Skeletal muscle cell (primary cell): ENCODE measurements at regions not wholly inside any gene's neighbourhood (a gene's known extent, or its start where the extent isn't known, plus 50 kb on each side); places are given as distances from the start of the nearest gene placed in this dataset.

Experiments used
- DNase-seq: peaks from one replicate; pipeline ENCODE4 v3.0.0-alpha.2; 2010; ENCODE audit warnings: low read depth
- H3K4me3 ChIP-seq: 2 replicates; pipeline ENCODE4 v1.5.1; 2011; ENCODE audit warnings: low read depth, mild to moderate bottlenecking, control low read depth, low read length, moderate library complexity

DNA sequence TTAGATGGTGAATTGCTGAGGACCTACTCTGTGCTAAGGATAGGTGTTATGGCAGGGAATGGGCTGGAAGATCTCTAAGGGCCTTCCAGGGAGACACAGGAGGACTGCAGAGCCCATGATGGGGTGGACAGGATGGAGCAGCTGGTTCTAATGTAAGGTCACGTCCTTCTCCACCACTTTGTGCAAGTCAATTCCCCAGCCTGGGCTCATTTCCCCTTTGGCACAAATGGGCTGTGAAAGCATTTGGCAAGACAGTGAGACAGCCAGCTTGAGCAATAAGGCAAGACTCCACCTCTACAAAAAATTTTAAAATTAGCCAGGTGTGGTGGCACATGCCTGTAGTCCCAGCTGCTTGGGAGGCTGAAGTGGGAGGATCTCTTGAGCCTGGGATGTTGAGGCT is 81.4 kb upstream of the THY1 start:
- H3K4me3 ChIP-seq: no peak overlapping the region
- DNase-seq: no peak

GRCh38 chr11:119501777-119502405 is 78.9 kb upstream of the THY1 start:
- no peak for DNase-seq
- no peak overlapping the region for H3K4me3 ChIP-seq

- DNase-seq: no peak
- no peak overlapping the region for H3K4me3 ChIP-seq
Measured at GRCh38 chr11:119497717-119498116, 74.7 kb upstream of the THY1 start.

- no peak for DNase-seq
Measured at GRCh38 chr11:119496997-119497396, 74.0 kb upstream of the THY1 start.

DNA sequence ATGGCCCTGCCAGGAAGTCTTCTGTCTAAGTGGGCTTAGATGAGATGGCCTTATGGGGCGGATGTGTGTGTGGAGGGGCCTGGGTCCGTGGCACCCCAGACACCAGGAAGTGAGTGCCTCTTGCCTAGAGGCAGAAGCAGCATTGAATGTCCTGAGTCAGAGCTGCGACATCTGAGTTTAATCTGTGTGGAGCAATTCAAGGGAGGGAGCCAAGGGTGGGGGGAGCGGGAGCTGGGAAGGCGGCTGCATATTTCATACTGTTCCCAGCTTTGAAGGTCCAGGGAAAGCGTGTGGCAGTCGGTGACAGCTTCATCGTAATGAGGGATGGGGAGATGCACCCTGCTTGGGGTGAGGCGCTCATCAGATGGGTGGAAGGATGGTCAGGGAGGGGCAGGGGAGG is 73.5 kb upstream of the THY1 start:
- DNase-seq: no peak

More at GRCh38 chr11:119496997-119497396, 74.0 kb upstream of the THY1 start:
- no peak overlapping the region for H3K4me3 ChIP-seq

DNA sequence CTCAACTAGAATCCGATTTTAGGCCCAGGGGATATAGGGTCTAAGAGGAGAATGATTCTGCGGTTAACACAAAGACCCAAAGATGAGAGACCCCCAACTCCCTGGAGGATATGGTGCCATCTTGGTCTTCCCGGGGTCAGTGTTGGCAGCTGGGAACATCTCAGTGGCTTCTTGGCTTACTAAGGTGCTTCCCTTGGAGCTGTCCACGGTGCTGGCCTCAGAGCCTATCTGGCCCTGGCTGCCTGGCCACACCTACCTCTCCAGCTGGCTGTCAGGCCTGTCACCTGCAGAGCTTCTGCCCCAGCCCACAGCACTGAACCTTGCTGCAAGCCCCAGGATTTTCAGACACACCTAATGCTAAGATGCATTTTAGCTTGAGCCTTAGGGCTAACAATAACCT is 70.7 kb upstream of the THY1 start:
- no peak for DNase-seq
- no peak overlapping the region for H3K4me3 ChIP-seq

More for the DNA sequence above, 73.5 kb upstream of the THY1 start:
- no peak overlapping the region for H3K4me3 ChIP-seq

GRCh38 chr11:119491753-119492510 is 69.0 kb upstream of the THY1 start:
- no peak for DNase-seq
- H3K4me3 ChIP-seq: no peak overlapping the region

GRCh38 chr11:119490253-119491006 is 67.5 kb upstream of the THY1 start:
- DNase-seq: no peak
- H3K4me3 ChIP-seq: no peak overlapping the region

GRCh38 chr11:119489087-119489486 is 66.1 kb upstream of the THY1 start:
- no peak overlapping the region for H3K4me3 ChIP-seq
- DNase-seq: no peak

GRCh38 chr11:119488256-119488995 is 65.5 kb upstream of the THY1 start:
- H3K4me3 ChIP-seq: no peak overlapping the region
- DNase-seq: no peak

DNA sequence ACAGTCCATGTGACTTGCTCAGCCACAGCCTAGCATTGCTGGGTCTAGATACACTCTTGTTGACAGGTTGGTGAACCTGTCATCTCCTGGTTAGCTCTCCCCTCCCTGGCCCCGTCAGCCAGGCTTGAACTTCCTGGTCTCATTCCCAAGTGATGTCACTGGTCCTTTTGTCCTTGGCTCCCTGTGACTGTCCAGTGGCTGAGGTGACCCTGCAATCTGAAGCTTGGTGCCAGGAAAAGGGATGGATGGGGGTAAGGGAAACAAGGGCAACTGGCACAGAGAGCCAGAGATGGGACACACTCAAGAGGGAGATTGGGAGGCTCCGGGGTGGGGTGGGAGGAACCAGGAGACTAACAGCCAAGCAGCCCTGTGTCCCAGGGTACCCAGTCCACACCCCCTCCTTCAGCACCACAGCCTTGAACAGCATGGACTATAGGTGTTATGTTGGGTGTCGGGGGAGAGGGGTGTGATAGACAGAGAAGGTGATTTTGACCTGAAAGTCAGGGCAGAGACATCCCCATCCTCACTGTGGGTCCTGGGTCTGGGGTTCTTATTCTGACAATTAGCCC is 63.8 kb upstream of the THY1 start:
- no peak for DNase-seq
- no peak overlapping the region for H3K4me3 ChIP-seq

DNA sequence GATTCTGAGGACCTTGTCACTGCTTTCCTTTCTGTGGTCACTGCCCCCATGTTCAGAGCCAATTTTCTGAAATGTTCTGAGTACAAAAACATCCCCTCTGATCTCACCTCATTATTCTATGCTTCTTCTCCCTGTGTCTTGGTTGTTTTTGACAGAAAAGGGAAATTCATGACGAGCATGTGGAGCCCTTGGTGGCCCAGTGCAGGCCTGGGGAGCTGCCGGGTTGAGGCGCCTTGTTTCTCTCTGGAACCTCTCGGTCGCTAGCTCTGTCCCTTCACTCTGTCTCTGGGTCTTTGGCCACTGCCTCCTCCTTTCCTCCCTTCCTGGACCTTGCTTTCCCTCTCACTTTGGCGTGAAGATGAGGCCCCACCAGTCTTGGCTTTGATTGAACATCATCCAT is 63.0 kb upstream of the THY1 start:
- no peak for DNase-seq
- H3K4me3 ChIP-seq: no peak overlapping the region

DNA sequence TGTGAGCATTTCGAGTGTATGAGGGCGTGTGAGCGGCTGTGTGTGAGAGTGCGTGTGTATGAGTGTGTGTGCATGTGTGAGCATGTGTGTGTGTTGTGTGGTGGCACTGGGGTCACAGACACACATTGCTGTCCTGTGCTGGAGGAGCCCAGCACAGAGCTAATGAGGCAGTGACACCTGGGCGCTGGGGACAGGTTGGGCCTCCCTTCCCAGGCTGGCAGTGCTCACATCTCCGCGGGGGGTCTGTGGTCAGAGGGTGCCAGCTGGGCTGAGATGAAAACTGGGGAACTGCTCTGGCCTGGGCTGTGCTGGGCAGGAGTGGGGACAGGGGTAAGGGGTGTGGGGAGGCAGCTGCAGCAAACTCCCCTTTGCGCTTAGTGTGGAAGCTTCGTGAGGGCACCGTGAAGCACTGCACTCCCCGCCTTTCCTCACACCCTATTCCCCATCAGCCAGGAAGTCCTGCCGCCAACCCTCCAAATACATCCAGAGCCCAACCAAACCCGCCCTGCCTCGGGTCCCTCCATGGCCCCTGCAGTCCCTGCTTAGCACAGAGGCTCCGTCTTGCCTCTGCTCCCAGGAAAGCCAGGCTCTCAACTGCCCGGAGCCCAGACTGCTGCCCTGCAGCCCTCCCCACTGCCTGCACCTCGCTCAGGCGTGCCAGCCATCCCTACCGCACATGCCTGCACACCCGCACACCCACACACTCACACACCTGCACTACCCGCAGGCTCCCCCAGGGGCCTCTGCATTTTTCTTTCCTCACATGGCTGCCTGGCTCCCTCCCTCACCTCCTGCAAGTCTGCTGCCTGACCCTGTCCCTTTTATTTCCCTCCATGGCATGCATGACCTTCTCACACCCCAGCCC is 62.0 kb upstream of the THY1 start:
- DNase-seq: no peak
- no peak overlapping the region for H3K4me3 ChIP-seq

GRCh38 chr11:119483881-119484371 is 61.0 kb upstream of the THY1 start:
- no peak overlapping the region for H3K4me3 ChIP-seq
- no peak for DNase-seq

GRCh38 chr11:119483341-119483880 is 60.4 kb upstream of the THY1 start:
- no peak for DNase-seq
- no peak overlapping the region for H3K4me3 ChIP-seq

GRCh38 chr11:119482521-119483011 is 59.6 kb upstream of the THY1 start:
- no peak overlapping the region for H3K4me3 ChIP-seq
- no peak for DNase-seq

GRCh38 chr11:119481667-119482400 is 58.9 kb upstream of the THY1 start:
- DNase-seq: no peak
- no peak overlapping the region for H3K4me3 ChIP-seq
